Esophagus (tissue), 2 donors: ENCODE measurements at regions not wholly inside any gene's neighbourhood (a gene's known extent, or its start where the extent isn't known, plus 50 kb on each side); places are given as distances from the start of the nearest gene placed in this dataset.

ENCODE experiments used
- H3K27ac ChIP-seq, 2 donors: one replicate each; pipeline ENCODE4 v1.5.1; 2013; ENCODE audit warnings: low read depth in 2 of 2, mild to moderate bottlenecking in 2 of 2, inconsistent platforms in 1 of 2, low read length in 1 of 2, moderate library complexity in 1 of 2
- H3K27me3 ChIP-seq, 2 donors: one replicate each; pipeline ENCODE4 v1.6.1; 2013; ENCODE audit warnings: low read length in 2 of 2, control low read depth in 1 of 2, mild to moderate bottlenecking in 1 of 2; ENCODE audit not compliant: insufficient read depth in 2 of 2, control insufficient read depth in 1 of 2
- H3K36me3 ChIP-seq, 2 donors: one replicate each; pipeline ENCODE4 v1.6.1; 2013; ENCODE audit warnings: low read length in 1 of 2; ENCODE audit not compliant: control insufficient read depth in 2 of 2, insufficient read depth in 2 of 2
- H3K4me1 ChIP-seq, 2 donors: one replicate each; pipeline ENCODE4 v1.6.1; 2013; ENCODE audit warnings: low read length in 1 of 2; ENCODE audit not compliant: control insufficient read depth in 2 of 2, insufficient read depth in 2 of 2
- H3K4me3 ChIP-seq, 2 donors: one replicate each; pipeline ENCODE4 v1.5.1; 2013; ENCODE audit warnings: low read length in 2 of 2, mild to moderate bottlenecking in 2 of 2, low read depth in 1 of 2, moderate library complexity in 1 of 2
- H3K9me3 ChIP-seq, 2 donors: one replicate each; pipeline ENCODE4 v1.6.1; 2013; ENCODE audit warnings: mild to moderate bottlenecking in 2 of 2, low read depth in 1 of 2, low read length in 1 of 2, moderate library complexity in 1 of 2; ENCODE audit not compliant: control insufficient read depth in 2 of 2, insufficient read depth in 1 of 2
- WGBS, 2 donors: extraction: QIAGEN DNeasy Blood & Tissue Kit; methylation state at CpG; one replicate each; pipeline ENCODE4 v1.1.7; 2013; 5-methylcytosine and 5-hydroxymethylcytosine counted together
- donor health status: healthy with polysubstance abuse.
- donor health status: Bipolar disorder and iron deficiency.

DNA sequence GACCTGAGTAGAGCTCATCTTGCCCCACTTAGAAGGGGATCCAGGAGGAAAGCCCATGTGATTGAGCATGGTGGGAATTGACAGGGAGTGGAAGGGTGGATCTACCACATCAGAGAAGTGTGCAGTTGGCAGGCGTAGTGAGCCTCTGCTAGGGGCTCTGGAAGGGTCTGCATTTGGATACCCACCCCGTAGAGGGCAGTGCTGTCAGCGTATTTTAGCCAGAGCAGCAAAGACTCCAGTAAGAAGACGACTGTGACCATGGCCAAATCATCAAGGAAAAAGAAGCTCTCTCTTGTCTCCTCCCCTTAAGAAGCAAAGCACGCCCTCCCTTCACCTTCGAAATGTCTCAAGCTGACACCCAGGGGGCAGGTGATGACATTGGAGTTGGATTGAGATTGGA lies 68.8 kb upstream of the INHBA start:
- 59 to 69% methylated on average over 6 of the region's 6 CpGs for WGBS, 2 donors
- H3K27me3 ChIP-seq, result no peaks in the 10 kb centered on the region
- peaks cover 0 to 4% of the 10 kb centered on the region in 2 donors for H3K9me3 ChIP-seq
- no peak overlapping the region for H3K27ac ChIP-seq
- no peak overlapping the region for H3K4me3 ChIP-seq
- no peaks in the 10 kb centered on the region for H3K36me3 ChIP-seq
- H3K4me1 ChIP-seq, result no peaks in the 10 kb centered on the region

DNA sequence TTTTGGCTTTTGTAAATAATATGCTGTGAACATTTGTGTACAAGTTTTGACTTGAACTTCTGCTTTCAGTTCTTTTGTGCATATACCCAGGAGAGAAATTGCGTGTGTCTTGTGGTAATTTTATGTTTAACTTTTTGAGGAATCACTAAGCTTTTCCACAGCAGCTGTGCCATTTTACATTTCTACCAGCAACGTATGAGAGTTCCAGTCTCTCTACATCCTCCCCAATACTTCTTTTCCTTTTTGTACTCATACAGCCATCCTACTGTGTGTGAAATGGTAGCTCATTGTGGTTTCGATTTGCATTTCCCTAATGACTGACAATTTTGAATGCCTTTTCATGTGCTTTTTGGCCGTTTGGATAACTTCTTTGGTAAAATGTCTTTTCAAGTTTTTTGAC lies 66.3 kb upstream of the INHBA start:
- Histone ChIP-seq H3K36me3 (no peaks in the 10 kb centered on the region), H3K9me3 (peaks cover 0 to 4% of the 10 kb centered on the region in 2 donors), H3K27ac (no peak overlapping the region), H3K4me1 (no peaks in the 10 kb centered on the region), H3K27me3 (no peaks in the 10 kb centered on the region), H3K4me3 (no peak overlapping the region)
- WGBS, 2 donors, result 66 to 76% methylated on average over 4 of the region's 4 CpGs

DNA sequence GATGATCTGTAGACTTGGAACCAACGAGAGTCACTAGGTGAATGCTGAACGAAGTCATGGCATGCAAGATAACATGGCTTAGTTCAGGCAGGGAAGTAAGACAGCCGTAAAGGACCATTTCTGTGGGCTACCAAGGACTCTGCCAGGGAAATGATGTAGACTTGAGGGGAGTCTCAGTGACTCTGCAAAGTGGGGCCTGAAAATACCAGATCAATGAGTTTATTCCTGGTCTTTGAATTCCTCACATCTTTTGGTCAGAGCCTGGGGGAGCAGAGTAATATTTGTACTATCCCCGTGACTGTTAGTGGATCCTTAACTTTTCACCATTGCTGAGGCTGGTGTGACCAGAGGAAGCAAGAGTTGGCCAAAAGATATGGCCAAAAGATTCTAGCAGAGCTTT lies 60.7 kb upstream of the INHBA start:
- no peaks in the 10 kb centered on the region for H3K27me3 ChIP-seq
- 82 to 88% methylated on average over 4 of the region's 4 CpGs for WGBS, 2 donors
- no peaks in the 10 kb centered on the region for H3K9me3 ChIP-seq
- H3K4me1 ChIP-seq, result no peaks in the 10 kb centered on the region
- H3K36me3 ChIP-seq, result no peaks in the 10 kb centered on the region
- H3K4me3 ChIP-seq, result no peak overlapping the region
- H3K27ac ChIP-seq, result no peak overlapping the region

DNA sequence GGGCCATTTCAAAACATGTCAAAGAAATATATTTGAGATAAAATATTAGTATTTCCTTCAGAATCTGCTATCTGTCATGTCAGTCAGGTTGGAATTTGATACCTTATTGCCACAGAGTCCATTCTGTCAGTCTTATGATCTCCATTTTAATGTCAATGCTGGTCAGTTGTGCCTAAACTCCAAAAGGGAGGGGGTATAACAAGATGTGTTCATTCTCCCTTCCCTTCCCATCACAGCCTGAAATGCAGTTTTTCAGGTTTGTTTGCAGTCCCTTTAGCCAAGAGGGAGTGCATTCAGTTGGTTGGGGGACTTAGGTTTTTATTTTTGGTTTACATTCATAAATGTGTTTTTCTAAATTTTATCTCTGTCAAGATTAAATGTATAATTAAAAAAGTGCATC lies 59.8 kb upstream of the INHBA start:
- Histone ChIP-seq H3K9me3 (no peaks in the 10 kb centered on the region), H3K4me1 (no peaks in the 10 kb centered on the region), H3K27me3 (no peaks in the 10 kb centered on the region), H3K36me3 (no peaks in the 10 kb centered on the region), H3K27ac (no peak overlapping the region), H3K4me3 (no peak overlapping the region)

DNA sequence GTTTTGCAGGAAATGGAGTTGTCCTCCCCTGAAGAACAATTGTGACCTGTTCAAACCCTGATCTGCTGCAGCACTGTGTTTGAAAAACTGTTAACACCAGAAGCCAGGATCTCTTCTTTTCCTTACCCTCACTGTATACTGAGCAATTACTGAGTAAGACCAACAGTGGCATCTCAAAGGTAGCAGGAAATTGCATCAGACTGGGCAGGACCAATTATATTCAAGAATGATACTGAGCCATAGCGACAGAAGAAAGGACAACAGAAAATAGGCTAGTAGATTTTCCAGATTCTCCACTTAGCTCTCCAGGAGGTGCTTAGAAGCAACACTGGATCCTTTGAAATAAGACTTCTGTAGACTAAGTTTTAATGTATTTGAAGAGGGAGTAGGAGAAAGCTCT lies 57.4 kb upstream of the INHBA start:
- Histone ChIP-seq H3K27ac (no peak overlapping the region), H3K4me1 (no peaks in the 10 kb centered on the region), H3K27me3 (no peaks in the 10 kb centered on the region), H3K9me3 (no peaks in the 10 kb centered on the region), H3K4me3 (no peak overlapping the region), H3K36me3 (no peaks in the 10 kb centered on the region)
- WGBS, 2 donors, result 91 to 93% methylated on average over 1 of the region's 1 CpG

DNA sequence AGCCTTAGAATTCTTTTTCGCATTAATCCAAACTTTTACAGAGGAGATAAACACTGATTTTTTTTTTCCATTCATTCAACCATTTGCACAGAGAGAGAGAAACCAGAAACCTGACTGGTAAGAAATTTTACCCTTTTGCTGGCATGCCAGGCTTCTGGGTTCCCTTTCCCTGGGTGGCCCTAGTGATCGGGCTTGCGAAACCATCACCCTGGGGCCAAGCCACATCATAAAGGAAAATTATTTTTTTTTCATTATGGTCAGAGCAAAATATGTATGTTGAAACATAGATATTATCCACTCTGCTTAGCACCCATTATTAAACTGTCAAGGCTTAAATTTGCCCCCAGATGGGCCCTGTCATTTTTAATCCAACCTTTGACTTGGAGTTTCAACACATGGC lies 55.4 kb upstream of the INHBA start:
- Histone ChIP-seq H3K27ac (no peak overlapping the region), H3K4me3 (no peak overlapping the region), H3K9me3 (peaks cover 0 to 2% of the 10 kb centered on the region in 2 donors), H3K36me3 (no peaks in the 10 kb centered on the region), H3K27me3 (no peaks in the 10 kb centered on the region), H3K4me1 (no peaks in the 10 kb centered on the region)
- 51 to 59% methylated on average over 3 of the region's 3 CpGs for WGBS, 2 donors

DNA sequence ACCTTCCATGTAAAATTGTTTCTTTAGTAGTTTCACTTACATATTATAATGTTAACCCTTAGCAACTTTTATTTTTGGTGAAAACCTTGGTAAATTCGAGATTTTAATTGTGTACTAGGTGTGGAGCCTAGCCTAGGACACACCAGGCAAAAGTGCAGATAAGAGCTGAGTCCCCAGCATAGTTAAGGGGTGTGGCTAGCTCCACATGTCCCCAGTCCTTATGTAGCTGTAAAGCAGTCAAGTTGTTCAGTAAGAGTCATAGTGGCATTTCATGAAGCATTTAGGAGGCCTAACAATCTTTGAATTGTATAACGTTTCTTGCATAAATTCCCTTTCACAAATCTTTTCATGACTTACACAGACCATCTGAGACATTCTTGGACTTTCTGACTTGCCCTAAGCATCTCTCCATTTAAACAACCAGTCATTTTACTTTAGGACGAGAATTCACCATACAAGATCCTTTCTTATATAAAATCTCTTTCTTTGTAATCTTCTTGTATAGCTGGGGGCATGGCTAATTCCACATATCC lies 53.8 kb upstream of the INHBA start:
- Histone ChIP-seq H3K4me1 (no peaks in the 10 kb centered on the region), H3K36me3 (no peaks in the 10 kb centered on the region), H3K9me3 (peaks cover 0 to 2% of the 10 kb centered on the region in 2 donors), H3K27ac (no peak overlapping the region), H3K27me3 (no peaks in the 10 kb centered on the region), H3K4me3 (no peak overlapping the region)
- 58 to 64% methylated on average over 3 of the region's 3 CpGs for WGBS, 2 donors

DNA sequence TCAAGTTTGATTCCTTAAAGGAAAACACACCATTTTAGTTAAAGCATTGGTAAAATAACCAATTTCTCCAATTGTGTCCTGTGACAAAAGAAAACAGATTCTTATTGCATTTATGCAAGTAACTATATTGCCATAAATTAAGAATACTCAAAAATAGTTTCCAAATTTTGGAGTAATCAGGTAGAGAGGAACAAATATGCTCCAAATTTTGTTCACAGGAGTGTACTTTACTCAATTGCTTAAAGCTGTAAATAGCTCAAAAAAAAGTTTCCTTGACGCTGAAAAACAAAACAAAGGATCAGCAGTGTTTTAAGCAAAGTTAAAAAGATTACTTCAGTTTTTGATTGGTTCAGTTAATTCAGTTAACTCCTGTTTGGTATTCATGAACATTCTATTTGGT lies 52.2 kb upstream of the INHBA start:
- H3K27me3 ChIP-seq, result no peaks in the 10 kb centered on the region
- no peak overlapping the region for H3K4me3 ChIP-seq
- no peaks in the 10 kb centered on the region for H3K4me1 ChIP-seq
- WGBS, 2 donors, result 73 to 86% methylated on average over 1 of the region's 1 CpG
- peaks cover 0 to 2% of the 10 kb centered on the region in 2 donors for H3K9me3 ChIP-seq
- H3K27ac ChIP-seq, result no peak overlapping the region
- H3K36me3 ChIP-seq, result no peaks in the 10 kb centered on the region

GRCh38 chr7:41754046-41754445 lies 51.2 kb upstream of the INHBA start:
- H3K36me3 ChIP-seq, result no peaks in the 10 kb centered on the region
- no peaks in the 10 kb centered on the region for H3K4me1 ChIP-seq
- H3K27me3 ChIP-seq, result no peaks in the 10 kb centered on the region
- no peak overlapping the region for H3K4me3 ChIP-seq
- peaks cover 0 to 2% of the 10 kb centered on the region in 2 donors for H3K9me3 ChIP-seq
- no peak overlapping the region for H3K27ac ChIP-seq
